AG04450 (cell line): ENCODE measurements at regions not wholly inside any gene's neighbourhood (a gene's known extent, or its start where the extent isn't known, plus 50 kb on each side); places are given as distances from the start of the nearest gene placed in this dataset.

Experiments
- CTCF ChIA-PET: fragments of 300-600, 350-600 bp; formaldehyde crosslinking; extraction: SDS; loops from one replicate; lab custom pipeline; 2022; ENCODE audit warnings: antibody characterized with exemption, inconsistent platforms; lab: Charles Lee
- POLR2A ChIA-PET: fragments of 350-600 bp; formaldehyde crosslinking; extraction: SDS; loops from one replicate; lab custom pipeline; 2021; ENCODE audit warnings: antibody characterized with exemption, inconsistent platforms; lab: Yijun Ruan, JAX
- DNase-seq: peaks from one replicate; pipeline ENCODE4 v3.0.0-alpha.2; 2011; ENCODE audit warnings: low read depth, low spot score
- H3K27ac ChIP-seq: one replicate; pipeline ENCODE4 v1.5.1; 2012; ENCODE audit warnings: low read depth, low read length, control low read depth
- H3K27me3 ChIP-seq: one replicate; pipeline ENCODE4 v1.6.0; 2012; ENCODE audit warnings: low read length; ENCODE audit not compliant: control insufficient read depth, insufficient read depth
- H3K4me3 ChIP-seq: 2 replicates; pipeline ENCODE4 v1.5.1; 2011; ENCODE audit warnings: mild to moderate bottlenecking, low read depth, low read length, control low read depth
- H3K9me3 ChIP-seq: 2 replicates; pipeline ENCODE4 v1.5.1; 2012; ENCODE audit warnings: low read length; ENCODE audit not compliant: control insufficient read depth, insufficient read depth
- TF ChIP-seq, protein P1 (sequence below): IDR thresholded peaks from 2 replicates; pipeline ENCODE4 v1.5.1; 2011; ENCODE audit warnings: low read depth, low read length, control low read depth, inconsistent platforms

DNA sequence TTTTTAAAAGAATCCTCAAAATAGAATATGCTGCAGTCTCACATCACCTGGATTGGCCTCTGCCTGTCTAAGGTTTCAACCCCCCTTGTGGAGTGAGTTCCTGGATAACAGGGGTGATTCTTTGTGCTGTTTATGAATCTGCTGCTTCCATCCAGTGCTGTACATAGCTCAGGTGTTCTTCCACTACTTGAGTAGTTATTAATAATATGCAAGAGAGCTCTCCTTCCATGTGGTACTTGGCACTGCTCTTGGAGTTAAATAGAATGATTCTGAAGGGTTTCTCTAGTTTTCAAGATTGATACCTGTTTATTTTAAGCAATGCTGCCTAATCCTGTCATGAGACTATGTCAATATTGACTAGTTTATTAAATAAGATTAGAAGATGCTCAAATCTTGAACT, 273.6 kb downstream of the RDH14 start:
- CTCF ChIA-PET = no interaction called here
- Histone ChIP-seq H3K27ac (no peak overlapping the region), H3K27me3 (no peaks in the 10 kb centered on the region), H3K9me3 (no peaks in the 10 kb centered on the region), H3K4me3 (no peak overlapping the region)
- TF ChIP-seq, protein P1, sequence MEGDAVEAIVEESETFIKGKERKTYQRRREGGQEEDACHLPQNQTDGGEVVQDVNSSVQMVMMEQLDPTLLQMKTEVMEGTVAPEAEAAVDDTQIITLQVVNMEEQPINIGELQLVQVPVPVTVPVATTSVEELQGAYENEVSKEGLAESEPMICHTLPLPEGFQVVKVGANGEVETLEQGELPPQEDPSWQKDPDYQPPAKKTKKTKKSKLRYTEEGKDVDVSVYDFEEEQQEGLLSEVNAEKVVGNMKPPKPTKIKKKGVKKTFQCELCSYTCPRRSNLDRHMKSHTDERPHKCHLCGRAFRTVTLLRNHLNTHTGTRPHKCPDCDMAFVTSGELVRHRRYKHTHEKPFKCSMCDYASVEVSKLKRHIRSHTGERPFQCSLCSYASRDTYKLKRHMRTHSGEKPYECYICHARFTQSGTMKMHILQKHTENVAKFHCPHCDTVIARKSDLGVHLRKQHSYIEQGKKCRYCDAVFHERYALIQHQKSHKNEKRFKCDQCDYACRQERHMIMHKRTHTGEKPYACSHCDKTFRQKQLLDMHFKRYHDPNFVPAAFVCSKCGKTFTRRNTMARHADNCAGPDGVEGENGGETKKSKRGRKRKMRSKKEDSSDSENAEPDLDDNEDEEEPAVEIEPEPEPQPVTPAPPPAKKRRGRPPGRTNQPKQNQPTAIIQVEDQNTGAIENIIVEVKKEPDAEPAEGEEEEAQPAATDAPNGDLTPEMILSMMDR = no peak
- DNase-seq = no peak
- POLR2A ChIA-PET = no interaction called here

DNA sequence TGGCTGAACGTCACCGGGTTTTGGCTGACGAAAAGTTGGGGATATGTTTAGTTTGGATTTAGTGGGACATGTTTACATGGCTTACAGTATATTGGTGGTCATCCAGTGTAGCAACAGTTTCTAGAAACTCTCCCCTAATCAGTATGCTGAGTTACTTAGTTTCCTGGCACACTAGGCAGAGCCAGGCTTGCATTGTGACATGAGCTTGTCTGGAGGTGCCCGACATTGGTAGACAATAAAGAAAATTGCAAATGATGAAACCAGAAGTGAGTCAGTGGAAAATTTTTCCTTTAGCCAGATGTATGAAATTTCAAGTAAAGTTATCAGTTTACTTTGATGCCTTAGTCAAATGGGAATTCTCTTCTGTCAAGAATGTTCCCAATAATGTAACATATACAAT, 276.1 kb downstream of the RDH14 start:
- POLR2A ChIA-PET = no interaction called here
- TF ChIP-seq, protein P1 = no peak
- Histone ChIP-seq H3K27me3 (no peaks in the 10 kb centered on the region), H3K27ac (no peak overlapping the region), H3K4me3 (no peak overlapping the region), H3K9me3 (no peaks in the 10 kb centered on the region)
- no peak for DNase-seq
- CTCF ChIA-PET = no interaction called here

DNA sequence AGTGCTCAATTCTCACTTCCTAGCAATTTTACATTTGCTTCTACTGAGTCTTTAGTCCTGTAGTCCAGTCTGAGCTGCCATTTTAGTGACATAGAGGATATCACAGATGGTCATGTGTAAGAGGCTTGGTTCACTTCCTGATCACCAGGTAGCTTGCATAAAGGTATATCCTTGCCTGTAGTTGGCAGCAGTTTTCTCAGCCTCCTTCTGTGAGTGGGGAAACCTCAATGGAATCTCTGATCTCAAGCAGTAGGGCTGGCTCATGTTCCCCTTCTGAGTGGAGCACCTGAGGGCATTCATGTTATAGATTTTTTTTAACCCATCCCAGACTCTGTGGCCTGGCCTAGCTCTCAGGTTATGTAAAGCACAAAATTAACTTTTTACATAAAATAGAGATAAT, 278.4 kb downstream of the RDH14 start:
- H3K27me3 ChIP-seq = no peaks in the 10 kb centered on the region
- no peak overlapping the region for H3K27ac ChIP-seq
- ChIA-PET CTCF (no interaction called here), POLR2A (no interaction called here)
- TF ChIP-seq, protein P1 = no peak
- no peak overlapping the region for H3K4me3 ChIP-seq
- H3K9me3 ChIP-seq = no peaks in the 10 kb centered on the region
- DNase-seq = no peak

DNA sequence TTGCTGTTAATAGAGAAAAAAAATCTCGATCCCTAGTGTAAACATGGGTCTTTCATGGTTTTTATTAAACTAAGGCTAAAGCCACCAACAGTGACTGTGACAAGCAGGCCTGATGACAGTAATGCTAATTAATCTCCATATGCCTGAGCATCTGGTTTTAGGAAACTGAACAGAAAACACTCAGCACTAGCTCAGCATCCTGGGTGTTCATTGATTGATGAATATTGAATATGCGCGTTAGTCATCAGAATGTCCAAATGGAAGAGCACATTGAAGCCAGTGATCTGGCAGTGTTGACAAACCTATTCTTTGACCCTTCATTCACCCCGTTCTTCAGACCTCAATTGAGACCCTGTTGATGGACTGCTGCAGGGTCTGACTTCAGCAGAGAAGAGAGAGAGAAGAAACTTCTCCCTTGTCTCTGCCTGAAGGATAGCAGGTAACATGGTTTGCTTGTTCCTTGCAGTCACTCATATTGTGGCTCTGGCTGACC, 283.8 kb downstream of the RDH14 start:
- CTCF ChIA-PET = no interaction called here
- DNase-seq = no peak
- Histone ChIP-seq H3K27me3 (no peaks in the 10 kb centered on the region), H3K4me3 (no peak overlapping the region), H3K27ac (no peak overlapping the region), H3K9me3 (peaks cover 6% of the 10 kb centered on the region; the same call in 1 of the 2 replicates)
- POLR2A ChIA-PET = no interaction called here
- TF ChIP-seq, protein P1 = no peak

DNA sequence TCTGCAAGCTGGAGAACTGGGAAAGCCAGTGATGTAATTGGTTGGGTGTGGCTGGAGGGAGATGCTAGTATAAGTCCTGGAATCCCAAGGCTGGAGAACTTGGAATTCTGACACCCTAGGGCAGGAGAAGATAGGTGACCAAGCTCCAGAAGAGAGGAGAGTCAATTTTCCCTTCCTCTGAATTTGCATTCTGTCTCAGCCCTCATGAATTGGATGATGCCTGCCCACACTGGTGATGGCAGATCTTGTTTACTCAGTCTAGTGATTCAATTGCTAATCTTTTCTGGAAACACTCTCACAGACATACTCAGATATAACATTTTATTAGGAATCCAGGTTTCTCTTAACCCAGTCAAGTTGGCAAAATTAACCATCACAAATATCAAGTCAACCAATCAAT, 287.2 kb downstream of the RDH14 start:
- CTCF ChIA-PET = no interaction called here
- TF ChIP-seq, protein P1 = no peak
- Histone ChIP-seq H3K9me3 (peaks cover 11% of the 10 kb centered on the region; the same call in 1 of the 2 replicates), H3K4me3 (no peak overlapping the region), H3K27me3 (no peaks in the 10 kb centered on the region), H3K27ac (no peak overlapping the region)
- DNase-seq = no peak
- POLR2A ChIA-PET = no interaction called here
